GM19035 (cell line): ENCODE measurements at regions not wholly inside any gene's neighbourhood (a gene's known extent, or its start where the extent isn't known, plus 50 kb on each side); places are given as distances from the start of the nearest gene placed in this dataset.

ENCODE experiments used
- ATAC-seq: cut with Tn5 transposase; IDR thresholded peaks from one replicate; pipeline ENCODE4 v1.9.1; 2021; ENCODE audit not compliant: unreplicated experiment

DNA sequence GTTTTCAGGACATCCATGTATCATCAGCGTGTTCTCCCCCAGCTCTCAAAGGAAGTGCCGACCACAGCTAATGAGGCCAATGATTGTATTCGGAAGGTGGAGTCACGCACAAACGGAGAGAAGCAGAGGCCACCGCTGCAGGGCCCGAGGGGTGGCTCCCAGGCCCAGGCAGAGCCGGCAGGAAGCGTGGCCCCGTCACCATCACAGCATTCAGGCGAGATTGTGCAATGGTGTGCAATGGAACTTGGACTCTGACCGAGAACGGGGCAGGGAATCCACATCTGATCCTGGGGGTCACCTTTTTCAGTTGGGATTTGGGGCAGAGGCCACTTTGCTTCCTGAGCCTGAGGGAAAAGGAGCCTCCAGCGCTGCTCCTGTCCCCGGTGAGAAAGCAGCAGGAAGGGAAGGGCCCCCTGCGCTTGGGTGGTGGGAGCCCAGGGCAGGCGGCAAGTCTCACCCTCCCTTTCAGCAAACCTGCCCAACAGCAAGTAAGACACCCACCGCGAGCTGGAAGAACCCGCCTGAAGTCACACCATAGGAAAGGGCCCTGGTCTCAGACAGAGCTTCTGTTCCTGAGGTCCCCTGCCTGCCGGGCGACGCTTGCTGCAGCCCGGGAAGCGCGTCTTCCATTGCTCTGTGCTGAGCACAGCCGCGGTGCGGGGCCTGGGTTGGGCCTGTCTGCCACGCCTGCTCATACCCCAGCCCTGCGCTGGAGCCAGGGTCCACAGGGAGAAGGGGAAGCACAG lies 1430.7 kb downstream of the BRD1 start:
- ATAC-seq: no peak

- no peak for ATAC-seq
Measured at GRCh38 chr22:48396091-48396784, 1431.4 kb downstream of the BRD1 start.

- ATAC-seq: no peak
Measured at GRCh38 chr22:48395201-48395600, 1432.5 kb downstream of the BRD1 start.

GRCh38 chr22:48394787-48395186 lies 1432.9 kb downstream of the BRD1 start:
- no peak for ATAC-seq

DNA sequence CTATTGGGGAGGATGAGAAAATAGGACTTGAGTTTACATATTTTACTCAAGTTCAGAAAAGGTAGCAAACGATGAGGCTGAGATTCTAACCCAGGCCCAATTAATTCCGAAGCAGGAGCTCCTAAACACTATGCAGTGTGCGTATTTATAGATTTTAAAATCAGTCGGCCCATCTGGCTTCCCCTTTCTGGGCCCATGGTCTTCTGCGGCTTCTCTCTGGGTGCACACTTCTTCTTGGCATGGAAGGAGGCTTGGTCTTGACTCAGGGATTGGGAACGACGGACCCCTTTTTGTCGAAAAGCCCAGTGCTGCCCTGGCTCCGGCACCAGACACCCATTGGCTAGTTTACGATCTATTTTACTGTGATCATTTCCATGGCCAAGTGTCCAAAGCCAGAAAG lies 1433.8 kb downstream of the BRD1 start:
- ATAC-seq: no peak

DNA sequence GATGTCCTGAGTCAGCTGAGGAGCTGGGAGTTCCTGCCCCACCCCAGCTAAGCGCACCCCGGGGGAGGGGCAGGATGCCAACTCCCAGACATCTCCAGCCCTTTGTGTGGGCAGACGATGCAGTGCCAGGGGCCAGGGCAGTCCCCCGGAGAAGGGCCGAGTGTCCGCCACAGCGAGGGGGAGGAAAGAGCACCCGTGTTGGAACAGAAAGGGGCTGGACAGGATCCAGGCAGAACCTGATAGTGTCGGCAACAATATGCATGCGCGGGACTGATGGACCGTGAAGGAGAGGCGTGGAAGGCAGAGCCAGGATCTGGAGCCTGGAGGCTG lies 1434.7 kb downstream of the BRD1 start:
- ATAC-seq: no peak

- no peak for ATAC-seq
Measured at GRCh38 chr22:48391820-48392219, 1435.9 kb downstream of the BRD1 start.

DNA sequence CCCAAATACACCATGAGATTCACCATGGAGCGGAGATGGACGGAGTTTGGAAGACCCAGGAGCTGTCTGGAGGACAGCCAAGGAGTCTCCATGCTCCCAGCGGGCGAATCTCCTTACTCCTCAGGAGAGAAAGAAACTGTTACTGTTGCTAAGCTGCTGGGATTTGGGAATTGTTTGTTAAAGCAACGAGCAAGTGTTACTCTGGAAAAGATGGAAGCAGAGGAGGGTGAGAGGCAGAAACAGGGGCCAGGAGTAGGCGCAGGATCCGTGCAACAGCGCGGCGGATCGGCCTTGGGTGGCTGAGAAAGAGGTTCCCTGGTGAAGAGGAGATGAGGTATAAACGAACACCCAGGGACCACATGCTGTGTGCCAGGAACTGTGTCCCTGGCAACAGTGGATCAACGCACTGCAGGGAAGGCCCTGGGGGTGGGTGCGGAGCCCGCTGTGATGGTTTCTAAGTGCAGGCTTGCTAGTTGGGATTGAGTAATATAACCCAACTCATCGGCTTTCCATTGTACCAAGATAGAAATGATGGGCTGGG lies 1436.4 kb downstream of the BRD1 start:
- ATAC-seq: no peak

- no peak for ATAC-seq
Measured at GRCh38 chr22:48389916-48390315, 1437.8 kb downstream of the BRD1 start.

DNA sequence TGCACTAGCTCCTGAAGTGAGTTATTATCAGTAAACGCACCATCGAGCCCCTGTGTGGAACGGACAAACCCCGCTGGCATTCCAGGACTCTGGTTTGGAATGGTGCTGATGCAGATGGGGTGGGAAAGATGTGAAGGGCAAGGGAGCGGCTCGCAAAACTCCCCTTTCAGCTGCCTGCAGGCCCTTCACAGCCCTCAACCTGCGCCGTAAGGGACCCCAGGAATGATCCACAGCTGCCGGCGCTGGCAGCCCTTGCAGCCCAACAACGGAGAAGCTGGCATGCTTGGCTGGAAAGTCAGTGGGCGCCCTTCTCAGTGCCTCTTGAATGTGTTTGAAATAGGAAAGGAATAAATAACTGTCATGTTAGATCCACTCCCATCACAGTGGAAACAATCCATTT lies 1445.5 kb downstream of the BRD1 start:
- ATAC-seq: no peak

- ATAC-seq: no peak
Measured at GRCh38 chr22:48380016-48380665, 1447.5 kb downstream of the BRD1 start.

DNA sequence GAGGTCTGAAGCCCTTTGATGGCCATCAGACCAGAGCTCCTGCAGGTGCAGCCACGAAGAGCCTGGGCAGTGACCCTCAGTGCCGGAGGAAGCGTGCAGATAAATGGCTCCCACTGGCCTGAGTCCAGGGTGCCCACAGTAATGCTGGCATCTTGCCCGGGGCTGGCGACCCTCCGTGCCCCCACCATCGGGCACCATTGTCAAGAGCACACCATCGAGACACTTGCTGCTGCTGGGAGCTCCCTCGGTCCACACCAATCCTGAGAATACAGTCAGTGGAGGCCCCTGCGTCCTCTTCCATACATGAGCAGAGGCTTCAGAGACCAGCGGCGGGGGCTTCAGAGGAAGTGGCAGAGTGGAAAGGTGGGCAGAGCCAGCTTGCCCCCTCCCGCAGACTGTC lies 1448.3 kb downstream of the BRD1 start:
- ATAC-seq: no peak

GRCh38 chr22:48378673-48379072 lies 1449.0 kb downstream of the BRD1 start:
- no peak for ATAC-seq

DNA sequence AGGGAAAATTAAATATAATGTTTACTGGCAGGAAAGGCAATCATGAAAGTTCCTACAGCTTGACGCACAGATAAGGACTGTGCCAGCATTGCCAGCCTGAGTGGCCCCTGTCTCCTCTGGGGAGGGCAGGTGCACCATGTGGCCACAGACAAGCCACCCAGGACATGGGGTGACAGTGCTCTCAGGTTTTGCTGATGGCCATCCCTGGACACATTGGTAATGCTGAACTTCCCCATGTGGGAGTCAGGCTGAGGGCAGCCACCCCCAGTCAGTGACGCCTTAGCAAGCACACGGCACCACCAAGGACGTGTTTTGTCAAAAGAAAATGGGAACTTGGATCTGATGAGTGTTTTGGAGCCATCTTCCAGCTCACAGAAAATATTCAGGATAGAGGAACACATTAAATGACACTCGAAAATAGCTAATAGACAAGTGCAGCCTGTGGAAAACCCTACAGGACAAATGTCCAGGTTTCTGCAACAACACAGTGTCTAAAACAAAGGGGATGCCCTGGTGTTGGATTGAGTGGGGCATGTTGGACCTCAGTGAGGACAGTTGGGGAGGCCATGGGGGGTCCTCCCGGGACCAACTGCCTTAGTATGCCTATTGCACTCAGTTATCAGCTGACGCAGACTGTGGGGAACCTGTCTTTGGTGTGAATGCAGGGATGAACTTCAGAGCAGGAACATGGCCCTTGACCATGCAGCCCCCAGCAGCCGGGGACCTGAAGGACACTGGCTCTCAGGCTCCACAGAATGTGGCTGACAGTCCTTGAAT lies 1450.5 kb downstream of the BRD1 start:
- ATAC-seq: no peak

DNA sequence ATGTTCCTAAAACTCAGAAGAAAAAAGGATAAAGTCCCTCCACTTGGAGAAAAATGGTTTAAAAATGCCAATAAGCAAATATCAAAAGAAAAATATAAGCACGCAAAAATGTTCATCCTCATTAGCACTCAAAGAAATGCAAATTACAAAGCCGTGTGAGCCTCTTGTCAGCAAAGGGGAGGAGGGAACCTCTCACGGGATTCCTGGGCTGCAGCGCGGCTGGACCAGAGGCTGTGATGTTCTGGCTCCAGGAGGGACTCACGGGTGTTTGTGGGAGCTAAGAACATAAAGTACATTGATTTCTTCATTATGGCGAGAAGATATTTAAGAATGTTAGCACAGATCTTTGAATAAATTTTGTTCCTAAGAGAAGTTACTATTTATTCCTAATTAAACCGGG lies 1451.2 kb downstream of the BRD1 start:
- ATAC-seq: no peak

DNA sequence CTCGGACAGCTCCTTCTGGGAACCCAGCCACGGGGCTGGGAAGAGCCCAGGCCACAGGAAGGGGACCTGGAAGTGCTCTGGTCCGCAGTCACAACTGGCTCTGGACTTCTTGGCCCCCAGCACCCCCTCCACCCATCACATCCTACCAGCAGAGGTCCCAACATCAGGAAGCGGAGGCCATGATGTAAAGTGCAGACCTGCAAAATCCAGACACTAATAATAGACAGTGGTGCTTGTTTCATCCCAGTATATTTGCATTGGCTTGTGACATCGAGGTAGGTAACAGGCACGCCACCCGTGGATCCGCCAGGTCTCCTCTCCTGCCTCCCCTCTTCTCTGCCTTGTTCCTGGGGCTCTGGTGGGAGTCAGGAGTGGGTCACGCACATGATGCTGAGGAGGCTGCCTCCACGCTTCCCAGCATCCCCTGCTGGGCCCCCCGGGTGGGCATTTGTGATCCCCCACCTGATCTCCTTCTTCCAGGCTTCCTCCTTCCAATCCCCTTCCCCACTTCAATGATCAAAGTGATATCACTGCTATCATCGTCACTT lies 1454.0 kb downstream of the BRD1 start:
- no peak for ATAC-seq

DNA sequence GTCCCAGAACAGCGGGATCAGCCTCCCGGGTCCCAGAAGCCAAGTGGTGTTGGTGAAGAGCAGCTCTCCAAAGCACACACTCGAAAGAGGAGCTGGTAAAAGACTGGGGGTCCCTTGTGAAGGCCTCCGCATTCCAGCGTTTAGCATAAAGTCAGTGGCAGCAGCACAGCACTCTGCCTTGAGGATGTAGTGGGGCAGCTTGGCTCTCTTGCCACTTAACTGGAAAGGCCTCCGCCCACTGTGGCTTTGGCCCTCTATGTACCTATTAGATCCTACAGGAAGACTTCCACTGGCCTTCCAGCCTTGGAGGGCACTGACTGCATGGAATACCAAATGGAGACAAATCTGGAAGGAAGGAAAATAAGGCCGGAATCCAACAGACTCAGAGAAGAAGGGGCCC lies 1455.3 kb downstream of the BRD1 start:
- ATAC-seq: no peak

DNA sequence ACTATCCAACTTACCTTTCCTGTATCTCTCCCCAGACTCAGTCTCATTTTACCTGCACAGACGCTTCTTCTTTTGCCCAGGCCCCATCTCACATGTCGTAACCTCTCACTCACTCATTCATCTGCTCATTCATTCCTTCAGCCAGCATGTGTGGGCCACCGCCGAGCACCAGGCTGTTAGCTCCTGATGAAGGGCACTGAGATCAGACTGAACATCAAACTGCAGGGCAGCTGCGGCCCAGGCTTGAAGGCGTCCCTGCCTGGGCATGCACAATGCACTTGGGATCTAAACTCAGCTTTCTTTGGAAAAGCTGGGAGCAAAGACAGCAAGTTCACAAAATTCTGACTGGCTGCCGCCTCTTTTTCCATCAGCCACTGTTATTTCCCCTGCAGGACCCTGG lies 1456.3 kb downstream of the BRD1 start:
- ATAC-seq: no peak

DNA sequence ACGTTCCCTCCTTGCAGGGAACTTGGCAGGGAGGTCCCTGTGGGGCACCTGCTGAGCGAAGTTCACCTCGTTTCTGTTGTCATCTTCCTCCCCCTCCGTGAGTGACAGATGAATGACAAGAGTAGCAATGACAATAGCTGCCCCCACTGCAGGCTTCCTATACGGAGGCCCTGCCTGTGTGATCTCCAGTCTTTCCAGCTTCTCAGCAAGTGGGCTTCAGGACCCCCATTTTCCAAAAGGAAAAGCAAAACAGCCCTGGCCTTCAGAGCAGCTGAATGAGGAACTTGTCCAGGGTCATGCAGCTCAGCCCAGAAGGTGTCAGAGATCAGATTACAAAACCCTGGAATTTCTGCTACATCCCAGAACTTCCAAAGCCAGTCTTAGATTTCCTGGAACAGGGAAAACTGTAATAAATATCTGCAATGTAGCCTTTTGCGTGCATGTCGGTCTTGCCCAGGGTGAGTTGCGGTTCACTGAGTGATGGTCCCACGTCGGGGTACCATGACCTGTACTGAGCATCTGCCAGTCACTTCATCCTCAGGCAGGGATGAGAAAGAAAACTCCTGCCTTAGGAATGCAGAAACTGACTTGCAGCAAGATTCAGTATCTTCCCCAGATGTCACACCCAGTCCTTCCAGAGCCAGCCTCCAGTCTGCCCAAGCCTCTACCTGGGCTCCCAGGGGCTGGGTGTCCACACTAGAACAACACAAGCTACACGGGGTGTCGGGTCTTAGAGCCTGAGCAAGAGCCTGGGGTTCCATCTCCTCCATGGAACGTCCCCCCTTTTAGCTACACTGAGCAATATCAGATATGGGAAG lies 1457.0 kb downstream of the BRD1 start:
- no peak for ATAC-seq

DNA sequence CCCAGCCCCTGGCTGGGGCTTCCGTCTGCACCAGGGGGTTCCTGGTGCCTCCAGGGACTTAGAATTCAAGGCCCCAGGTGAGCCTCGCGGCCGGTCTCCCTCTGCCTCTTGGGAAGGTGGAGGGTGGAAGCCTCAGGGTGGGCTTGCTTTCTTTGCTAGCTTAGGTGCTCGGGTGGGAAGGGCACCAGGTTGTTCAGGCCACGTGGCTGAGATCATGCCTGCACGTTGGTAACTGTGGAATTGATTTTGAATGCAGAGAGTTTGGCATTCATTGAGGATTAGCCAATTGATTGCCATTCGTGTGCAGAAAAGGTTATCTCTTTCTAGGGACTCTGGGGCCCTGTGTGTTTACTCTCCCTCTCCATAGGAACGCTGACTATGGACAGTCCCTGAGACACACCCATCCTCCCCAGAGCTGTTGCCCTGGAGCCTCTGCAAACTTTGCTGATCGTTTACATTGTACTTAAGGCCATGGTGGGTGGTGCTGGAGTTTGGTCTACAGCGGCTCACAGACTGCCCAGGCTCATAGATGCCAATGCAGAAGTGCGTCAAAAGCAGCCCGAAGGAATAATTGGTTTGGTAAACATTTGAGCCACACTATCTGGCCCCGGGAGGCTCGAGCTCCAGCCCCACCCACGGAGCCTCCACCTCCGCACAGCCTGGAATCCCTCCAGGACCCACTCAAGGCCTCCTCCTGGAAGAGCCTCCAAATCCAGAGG lies 1457.7 kb downstream of the BRD1 start:
- ATAC-seq: no peak
